HG03045 (cell line): ENCODE measurements at regions not wholly inside any gene's neighbourhood (a gene's known extent, or its start where the extent isn't known, plus 50 kb on each side); places are given as distances from the start of the nearest gene placed in this dataset.
"Not testable (repeated sequence)": the region's sequence is repeated elsewhere in the genome, so short reads cannot be mapped to it uniquely, and the experiment has no call there.

Experiments
- ATAC-seq: cut with Tn5 transposase; IDR thresholded peaks from one replicate; pipeline ENCODE4 v1.9.1; 2021; ENCODE audit warnings: mild to moderate bottlenecking, moderate library complexity; ENCODE audit not compliant: unreplicated experiment

DNA sequence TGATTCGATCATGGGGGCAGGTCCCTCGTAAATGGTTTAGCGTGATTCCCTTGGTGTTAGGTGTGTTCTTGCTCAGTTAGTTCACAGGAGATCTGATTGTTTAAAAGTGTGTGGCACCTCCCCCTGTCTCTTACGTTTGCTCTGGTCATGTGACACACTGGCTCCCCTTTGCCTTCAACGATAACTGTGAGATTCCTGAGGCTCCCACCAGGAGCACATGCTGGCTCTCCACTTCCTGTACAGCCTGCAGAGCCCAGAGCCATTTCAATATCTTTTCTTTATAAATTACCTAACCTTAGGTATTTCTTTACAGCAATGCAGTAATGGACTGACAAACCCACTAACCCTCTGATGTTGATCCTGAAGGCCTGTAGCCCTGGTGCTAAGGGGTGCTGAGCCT, 141.9 kb downstream of the FCRL5 start:
- ATAC-seq = no peak

DNA sequence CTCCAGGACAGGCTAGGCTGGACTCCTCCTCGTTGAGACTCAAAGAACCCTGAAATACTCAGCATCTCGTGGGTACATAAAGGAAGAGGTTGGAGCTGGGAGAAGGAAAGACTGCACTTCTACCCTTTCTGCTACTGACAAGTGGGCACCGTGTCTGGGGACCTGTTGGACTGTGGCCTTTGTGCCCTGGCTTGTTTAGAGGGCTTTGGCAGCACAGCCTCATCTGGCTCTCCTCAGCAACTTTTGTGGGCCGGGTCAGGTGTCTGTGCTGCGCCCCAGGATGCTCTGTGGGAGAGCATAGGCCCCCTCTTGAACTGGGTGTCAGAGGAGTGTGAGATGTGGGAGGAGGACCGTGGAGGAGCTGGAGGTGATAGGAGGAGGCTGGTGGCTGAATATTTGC, 142.4 kb downstream of the FCRL5 start:
- ATAC-seq = no peak

DNA sequence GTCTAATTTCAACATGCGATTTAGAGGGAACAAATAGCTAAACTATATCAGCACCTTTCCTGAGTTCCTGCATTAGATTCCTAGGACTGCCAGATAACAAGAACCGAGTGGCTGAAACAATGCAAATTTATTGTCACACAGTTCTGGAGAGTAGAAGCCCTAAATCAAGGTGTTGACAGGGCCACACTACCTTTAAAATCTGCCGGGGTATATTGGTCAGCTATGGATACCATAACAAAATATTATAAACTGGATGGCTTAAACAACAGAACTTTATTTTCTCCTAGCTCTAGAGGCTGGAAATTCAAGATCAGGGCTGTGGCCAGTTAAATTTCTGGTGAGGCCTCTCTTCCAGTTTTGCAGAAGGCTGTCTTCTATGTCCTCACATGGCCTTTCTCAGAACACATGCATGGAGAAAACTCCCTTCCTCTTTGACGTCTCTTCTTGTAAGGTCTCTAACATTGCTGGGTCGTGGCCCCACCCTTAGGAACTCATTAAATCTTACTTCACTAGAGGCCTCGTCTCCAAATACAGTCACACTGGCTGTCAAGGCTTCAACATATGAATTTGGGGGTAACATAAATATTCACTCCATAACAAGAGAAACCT, 144.3 kb downstream of the FCRL5 start:
- no peak for ATAC-seq

DNA sequence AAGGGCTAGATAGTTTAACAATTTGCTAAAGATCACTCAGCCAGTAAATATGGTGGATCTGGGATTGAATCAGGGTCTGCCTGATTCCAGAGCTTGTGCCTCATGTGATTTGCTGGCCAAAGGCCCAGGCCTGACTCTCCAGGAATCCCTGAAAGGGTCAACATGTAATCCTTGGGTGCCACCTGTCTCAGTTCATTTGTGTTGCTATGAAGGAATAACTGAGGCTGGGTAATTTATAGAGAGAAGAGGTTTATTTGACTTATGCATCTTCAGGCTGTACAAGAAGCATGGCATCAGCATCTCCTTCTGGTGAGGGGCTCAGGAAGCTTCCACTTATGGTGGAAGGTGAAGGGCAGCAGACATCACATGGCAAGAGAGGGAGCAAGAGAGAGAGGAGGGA, 144.9 kb downstream of the FCRL5 start:
- ATAC-seq = no peak

DNA sequence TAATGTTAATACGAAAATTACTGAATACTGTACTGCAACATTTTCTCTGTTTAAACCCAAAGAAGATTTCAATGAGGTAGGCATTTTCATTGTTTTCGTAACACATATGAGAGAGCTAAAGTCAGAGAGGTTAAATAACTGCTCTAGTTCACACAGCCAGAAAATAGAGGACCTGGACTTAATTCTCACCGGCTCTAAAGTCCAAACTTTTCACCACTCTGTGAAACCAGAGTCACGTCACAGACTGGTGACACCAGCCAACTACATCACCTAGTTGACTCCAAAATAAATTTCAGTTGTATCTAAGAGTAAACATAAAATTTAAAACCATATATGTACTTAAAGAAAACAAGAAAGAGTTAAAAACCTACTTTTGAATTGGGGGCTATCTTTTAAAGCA, 146.7 kb downstream of the FCRL5 start:
- ATAC-seq = no peak

DNA sequence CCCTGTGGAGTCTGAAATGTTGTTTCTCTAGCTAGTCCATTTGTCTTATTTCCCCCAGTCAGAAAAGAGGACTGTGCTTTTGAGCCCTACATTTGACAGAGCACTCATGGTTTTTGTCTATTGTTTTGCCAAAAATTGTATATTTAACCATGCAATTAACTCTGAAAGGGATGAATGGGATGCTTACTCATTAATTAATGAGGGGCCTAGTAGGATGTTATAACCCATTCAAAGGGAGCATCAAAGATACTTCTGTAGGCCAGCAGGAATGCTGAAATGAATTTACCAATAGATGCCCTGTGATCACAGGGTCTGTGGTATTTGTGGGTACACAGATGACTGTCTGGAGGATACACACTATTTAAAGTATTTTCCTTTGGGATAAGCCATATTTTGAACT, 147.7 kb downstream of the FCRL5 start:
- ATAC-seq = no peak

DNA sequence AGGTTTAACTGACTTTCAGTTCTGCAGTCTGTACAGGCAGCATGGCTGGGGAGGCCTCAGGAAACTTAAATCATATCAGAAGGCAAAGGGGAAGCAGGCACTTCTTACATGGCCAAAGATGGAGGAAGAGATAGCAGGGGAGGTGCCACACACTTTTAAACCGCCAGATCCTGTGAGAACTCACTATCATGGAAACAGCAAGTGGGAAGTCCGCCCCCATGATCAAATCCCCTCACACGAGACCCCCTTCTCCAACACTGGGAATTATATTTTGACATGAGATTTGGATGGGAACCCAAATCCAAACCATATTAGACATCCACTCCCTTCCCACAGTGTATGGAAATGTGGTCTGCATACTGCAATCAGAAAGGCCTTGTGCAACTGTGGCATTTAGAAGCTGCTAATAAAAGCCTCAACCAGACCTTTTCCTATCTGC, 148.2 kb downstream of the FCRL5 start:
- no peak for ATAC-seq

DNA sequence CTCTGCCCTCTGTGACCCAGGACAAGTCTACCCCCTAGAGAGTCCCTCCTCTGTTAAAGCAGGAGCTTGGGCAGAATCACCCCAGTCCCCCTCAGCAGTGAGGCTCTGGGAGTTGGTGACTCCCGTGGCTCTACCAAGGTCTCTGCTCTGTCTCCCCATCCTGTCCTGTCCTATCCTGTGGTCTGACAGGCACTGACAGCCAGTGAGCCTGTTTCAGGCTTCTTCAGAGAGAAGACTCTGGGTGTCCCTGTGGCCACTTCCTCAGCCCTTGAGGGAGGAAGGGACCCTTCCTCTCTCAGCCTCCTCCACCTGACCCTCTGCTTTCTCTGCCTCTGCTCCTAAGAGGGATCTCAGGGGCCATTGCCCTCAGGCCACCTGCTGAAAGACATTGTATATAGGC, 148.7 kb downstream of the FCRL5 start:
- ATAC-seq = no peak

DNA sequence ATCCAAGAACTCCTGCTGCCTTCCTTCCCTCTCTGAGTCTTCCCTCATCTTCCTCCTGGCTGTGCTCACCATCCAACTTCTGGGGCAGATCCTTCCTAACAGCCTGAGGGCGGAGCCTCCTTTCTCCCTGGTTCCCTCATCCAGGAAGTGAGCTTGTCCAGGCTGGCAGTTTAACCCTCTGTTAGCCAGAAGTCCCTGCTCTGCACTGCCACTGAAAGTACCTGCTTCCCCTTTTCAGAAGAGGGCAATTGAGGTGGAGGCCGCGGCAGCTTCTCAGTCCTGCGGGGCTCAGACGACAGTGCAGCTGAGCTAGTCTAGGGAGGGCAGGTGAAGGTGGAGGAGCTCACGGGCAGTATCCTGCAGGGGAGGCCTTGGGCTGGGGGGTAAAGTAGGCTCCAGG, 149.1 kb downstream of the FCRL5 start:
- ATAC-seq = peak; percentile 76

DNA sequence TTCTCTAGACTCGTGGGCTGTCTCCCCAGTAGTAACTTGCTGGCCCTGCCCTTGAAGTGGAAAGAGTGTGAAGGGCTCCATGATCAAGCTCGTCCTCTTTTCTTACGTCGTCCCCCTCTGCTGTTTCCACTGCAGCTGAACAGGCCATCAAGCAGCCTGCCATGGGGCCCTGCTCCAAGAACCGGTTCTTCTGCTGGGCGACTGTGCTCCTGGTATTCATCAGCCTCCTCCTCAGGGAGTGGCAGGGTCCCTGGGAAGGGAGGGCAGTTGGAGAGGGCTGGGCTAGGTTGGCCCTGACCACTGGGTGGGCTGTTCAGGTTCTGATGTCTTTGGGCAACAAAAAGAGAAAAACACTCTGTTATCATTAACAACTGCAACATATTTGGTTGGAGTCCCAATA, 151.5 kb downstream of the FCRL5 start:
- ATAC-seq = no peak

DNA sequence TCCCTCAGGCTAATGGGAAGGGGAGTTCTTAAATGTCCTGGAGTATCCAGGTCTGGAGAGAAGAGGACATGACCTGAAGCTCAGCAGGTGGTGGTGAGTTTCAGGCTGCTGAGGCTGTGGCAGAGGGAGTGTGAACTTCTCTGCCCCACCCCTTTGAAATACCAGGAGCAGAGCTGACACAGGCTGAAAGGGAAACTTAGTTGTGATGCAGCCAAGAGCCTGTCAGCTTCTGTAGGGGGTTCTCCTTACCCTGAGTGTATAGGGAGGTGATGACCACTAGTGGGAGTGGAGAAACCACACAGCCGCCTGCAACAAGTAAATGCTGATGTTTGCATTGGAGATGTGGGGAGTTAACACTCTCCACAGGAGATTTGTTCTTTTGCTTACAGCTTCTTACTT, 152.3 kb downstream of the FCRL5 start:
- peak; percentile 78 for ATAC-seq

DNA sequence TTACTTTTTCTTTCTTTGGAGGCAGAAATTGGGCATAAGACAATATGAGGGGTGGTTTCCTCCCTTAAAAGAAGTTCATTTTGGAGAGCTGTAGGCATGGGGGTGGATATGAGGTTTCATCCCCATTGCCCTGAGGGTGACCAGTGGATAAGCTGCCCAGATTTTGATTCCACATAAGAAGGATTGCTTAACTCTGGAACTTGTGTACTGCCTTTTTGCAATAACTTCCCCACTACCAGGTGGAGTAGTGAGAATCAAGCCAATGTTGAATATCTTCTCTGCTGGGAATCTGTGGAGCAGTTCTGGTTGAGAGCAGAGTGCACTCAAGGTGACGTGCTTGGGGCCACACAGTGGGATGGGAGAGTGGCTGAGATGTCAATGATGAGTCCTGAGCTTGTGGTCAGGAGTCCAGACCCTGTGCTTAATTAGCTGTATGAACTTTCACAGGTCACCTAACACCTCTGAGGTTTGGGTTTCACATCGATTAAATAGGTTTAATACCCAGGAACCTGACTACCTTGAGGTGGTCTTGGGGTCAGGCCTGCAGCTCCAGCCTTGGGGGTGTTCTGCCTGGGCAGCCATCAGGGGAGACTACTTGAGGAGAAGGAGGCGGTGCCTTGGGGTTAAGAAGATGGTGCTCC, 152.9 kb downstream of the FCRL5 start:
- peak; percentile 20 for ATAC-seq

DNA sequence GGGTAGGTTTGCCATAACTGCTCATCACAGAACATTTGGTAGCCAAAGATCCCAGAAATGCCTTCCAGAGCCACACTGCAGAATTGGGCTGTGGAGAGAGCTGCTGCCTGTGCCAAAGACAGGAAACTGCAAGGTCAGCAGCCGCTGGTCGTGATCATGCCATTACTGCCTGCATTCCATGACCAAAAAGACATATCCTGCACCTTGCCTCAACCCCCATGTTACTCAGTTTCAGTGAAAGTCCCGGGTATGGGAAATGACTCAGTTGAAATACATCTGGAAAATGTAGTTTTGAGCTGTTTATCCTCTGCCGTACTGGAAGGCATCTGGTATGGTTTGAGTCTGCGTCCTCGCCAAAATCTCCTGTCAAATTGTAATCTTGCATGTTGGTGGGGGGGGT, 161.7 kb downstream of the FCRL5 start:
- no peak for ATAC-seq

DNA sequence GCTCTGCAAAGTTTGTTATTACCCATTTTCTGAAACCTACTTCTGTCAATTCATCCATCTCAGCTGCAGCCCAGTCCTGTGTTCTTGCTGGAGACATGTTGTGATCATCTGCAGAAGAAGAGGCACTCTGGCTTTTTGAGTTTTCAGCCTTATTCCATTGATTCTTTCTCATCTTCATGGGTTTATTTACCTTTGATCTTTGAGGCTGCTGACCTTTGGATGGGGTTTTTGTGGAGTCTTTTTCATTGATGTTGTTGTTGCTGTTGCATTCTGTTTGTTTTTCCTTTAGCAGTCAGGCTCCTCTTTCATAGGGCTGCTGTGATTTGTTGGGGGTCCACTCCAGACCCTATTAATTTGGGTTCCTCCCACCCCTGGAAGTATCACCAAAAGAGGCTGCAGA, 164.3 kb downstream of the FCRL5 start:
- no peak for ATAC-seq

DNA sequence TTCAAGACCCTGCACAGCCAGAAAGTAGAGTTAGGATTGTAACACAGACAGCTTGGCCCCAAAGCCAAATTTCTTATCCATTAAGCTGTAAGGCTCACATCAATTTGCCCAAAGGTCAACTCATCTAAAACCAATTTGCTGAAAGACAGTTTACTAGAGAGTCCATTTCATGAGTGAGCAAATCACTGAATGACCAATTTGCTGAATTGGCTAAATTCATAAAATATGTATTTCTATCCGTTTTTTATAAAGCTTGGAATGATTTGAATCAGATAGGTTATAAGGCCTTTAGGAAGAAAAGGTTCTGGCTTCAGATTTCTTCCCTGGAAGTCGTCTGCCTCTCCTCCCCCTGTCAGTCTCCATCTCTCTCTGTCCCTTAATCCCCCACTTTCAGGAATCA, 168.1 kb downstream of the FCRL5 start:
- no peak for ATAC-seq

DNA sequence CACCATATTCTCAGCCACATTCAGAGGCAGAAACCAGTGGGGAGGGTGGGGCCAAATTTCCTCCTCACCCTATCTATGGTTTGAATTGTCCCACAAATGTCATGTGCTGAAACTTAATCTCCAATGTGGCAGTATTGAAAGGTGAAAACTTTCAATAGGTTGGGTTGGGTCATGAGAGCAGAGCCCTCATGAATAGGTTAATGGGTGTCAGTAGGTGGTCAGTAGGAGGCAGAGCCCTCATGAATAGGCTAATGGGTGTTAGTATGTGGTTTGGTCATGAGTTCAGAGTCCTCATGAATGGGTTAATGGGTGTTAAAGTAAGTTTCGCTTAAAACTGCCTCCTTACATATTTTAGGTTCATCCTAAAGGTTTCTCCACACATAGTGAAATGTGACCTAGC, 170.0 kb downstream of the FCRL5 start:
- no peak for ATAC-seq

DNA sequence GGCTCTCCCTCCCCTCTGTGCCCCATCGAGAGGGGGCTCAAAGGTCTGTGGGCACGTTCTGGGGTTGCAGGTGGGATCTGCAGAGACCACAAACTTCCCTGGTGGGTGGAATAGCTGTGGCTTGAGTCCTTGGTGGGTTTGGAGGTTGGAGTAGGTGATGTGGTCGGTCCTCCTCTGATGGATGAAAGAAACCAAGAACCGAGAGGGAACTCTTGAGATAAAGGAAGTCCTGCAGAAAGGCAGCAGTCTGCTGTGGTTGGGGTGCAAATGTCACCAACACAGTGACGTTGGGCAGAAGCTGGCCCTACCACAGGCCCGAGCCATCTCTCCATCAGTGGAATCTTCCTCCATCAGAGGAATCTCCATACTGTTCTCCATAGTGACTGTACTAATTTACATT, 171.8 kb downstream of the FCRL5 start:
- no peak for ATAC-seq

DNA sequence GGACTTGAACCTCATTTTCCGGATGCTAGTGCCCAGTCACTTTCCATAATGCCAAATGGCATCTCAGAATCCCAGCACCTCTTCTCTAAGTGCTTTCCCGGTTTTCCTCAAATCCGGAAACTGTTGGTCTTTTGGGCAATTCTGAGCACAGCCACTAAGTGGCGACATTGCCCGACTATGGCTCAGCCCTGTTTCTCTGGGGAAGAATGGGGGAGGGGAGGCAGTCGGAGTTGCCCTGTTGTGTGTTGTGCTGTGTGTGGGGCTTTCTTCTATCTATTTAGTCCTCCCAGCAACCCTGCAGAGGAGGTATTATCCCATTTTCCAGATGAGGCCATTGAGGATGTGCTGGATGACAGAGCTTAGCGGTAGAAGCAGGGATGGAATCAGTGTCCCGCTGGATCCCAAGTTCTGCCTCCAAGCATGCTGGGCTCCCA, 175.0 kb downstream of the FCRL5 start:
- ATAC-seq = not testable (repeated sequence)

DNA sequence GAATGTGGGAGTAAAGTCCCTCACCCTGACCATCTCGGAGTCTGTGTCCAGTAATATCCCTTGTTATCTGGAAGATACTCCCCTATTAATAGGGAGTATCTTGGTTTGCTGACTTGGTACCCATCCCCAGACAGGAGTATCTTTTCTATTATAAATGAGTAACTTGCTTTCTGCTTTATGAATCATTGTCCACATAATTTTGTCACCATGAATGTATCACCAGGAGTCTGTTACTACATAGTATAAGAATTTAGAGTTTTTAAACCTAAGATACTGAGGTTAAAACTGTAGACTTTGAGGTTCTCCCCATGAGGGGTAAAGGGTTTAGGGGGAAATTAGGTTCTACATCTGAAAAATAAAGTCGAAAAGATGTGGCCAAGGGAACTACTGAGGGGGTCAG, 175.6 kb downstream of the FCRL5 start:
- no peak for ATAC-seq

DNA sequence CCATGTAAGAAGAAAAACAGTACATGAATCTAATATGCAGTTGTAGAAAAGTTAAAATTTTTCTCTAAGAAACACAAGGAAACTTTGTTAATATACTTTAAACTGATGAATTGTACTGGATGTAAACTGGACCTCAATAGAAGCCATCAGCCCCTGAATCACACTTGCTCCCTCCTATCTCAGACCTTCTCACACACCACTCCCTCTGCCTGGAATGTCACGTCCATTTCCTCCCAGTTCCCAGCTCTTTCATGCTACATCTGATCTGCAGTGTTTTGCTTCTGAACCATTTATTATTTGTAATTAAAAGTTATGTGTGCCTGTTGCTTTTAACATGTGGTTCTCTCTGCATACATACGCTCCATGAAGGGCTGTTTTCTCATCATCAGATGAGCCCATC, 180.0 kb downstream of the FCRL5 start:
- ATAC-seq = not testable (repeated sequence)

DNA sequence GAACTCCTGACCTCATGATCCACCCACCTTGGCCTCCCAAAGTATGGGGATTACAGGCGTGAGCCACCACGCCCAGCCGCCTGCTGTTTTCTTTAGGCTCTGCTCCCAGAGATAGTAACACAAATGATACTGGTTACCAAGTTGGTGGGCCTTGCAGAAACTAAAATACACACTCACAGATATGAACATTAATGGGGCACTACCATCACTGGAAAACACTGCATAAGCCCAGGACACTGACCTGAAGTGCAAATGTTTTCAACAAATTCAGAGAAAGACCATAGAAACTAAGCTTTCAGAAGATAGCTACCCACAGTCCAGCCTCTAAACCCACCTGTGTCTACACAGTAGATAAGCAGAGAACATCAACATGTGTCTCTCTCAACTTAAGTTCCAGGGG, 180.5 kb downstream of the FCRL5 start:
- ATAC-seq = no peak

DNA sequence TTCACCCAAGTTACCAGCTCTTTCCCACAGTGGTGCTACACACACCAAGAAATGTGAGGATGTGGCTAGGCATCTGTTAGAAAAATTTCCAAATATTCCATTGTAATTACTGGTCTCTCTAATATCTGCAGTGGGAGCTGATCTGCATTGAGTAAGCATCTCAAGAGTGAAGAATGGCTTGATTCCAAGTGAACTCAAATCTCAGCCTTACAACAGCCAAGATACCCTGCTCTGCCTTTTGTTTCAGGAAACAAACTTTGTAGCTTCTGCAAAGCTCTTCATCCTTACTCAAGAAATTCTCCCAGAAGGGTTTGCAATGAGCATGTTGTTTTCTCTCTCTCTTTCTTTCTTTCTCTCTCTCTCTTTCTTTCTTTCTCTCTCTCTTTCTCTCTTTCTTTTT, 181.1 kb downstream of the FCRL5 start:
- no peak for ATAC-seq

DNA sequence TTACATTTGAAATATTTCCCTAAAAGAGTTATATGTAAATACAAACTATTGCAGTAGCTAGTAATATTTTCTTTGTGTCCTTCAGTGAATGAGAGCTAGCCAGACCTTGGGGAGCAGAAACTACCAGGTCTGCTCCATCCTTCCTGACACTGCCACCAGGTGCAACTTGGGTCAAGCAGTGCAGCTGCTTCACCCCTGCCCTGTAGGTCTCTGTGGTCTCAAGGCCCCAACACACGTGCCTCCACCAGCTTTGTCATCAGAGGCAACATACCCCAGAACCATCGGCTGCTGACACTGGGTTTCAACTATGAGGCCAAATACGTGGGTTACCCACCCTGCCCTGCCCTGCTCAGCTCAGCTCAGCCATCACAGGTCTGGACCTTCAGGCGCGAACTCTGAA, 181.6 kb downstream of the FCRL5 start:
- ATAC-seq = no peak
